A549 (cell line): ENCODE measurements at regions not wholly inside any gene's neighbourhood (a gene's known extent, or its start where the extent isn't known, plus 50 kb on each side); places are given as distances from the start of the nearest gene placed in this dataset.

ENCODE experiments used
- ATAC-seq, 2 experiments: fragments of 200-7000 bp in 1 of 2; fragments of >200 bp in 1 of 2; cut with Nextera tagmentation in 1 of 2; cut with Tn5 transposase in 1 of 2; 3 replicates each; pipeline versions ENCODE4 v1.8.0 to v1.9.1; 2018 to 2020; ENCODE audit warnings: mild to moderate bottlenecking in 1 of 2, moderate library complexity in 1 of 2
- CTCF ChIA-PET: fragments of 300-600 bp; sonication (Branson Sonifier 250); formaldehyde crosslinking; extraction: SDS; loops from one replicate; lab custom pipeline; 2021; ENCODE audit warnings: antibody characterized with exemption, inconsistent platforms; lab: Yijun Ruan, JAX
- POLR2A ChIA-PET: fragments of 350-600 bp; formaldehyde crosslinking; extraction: SDS; loops from one replicate; lab custom pipeline; 2021; ENCODE audit warnings: antibody characterized with exemption, inconsistent platforms; lab: Yijun Ruan, JAX
- DNase-seq, 2 experiments: peaks; one replicate each; pipeline versions ENCODE4 v3.0.0 to v3.0.0-alpha.2; 2011 to 2016; ENCODE audit warnings: low read depth in 1 of 2, low spot score in 1 of 2
- FAIRE-seq: peaks from 2 replicates; lab custom pipeline; 2011; peaks lifted over from hg19 to GRCh38; lab: Jason Lieb, UNC
- H3K27ac ChIP-seq, 2 experiments: fragments of >200 bp; sonication (Bioruptor Twin); formaldehyde crosslinking; 3 replicates each; pipeline ENCODE4 v1.5.1; 2016 to 2017
- H3K4me1 ChIP-seq: fragments of >200 bp; sonication (Bioruptor Twin); formaldehyde crosslinking; 3 replicates; pipeline ENCODE4 v1.6.1; 2016
- H3K4me2 ChIP-seq: fragments of >200 bp; sonication (Bioruptor Twin); formaldehyde crosslinking; 3 replicates; pipeline ENCODE4 v1.6.1; 2016
- H3K4me3 ChIP-seq: fragments of >200 bp; sonication (Bioruptor Twin); formaldehyde crosslinking; 3 replicates; pipeline ENCODE4 v1.5.1; 2016
- H3K9me3 ChIP-seq: fragments of >200 bp; sonication (Bioruptor Twin); formaldehyde crosslinking; 3 replicates; pipeline ENCODE4 v1.6.1; 2016
- CBX2 ChIP-seq: fragments of 200-600 bp; sonication (generic); IDR thresholded peaks from 2 replicates; pipeline ENCODE4 v1.6.1; 2016; ENCODE audit warnings: low read depth, mild to moderate bottlenecking, borderline replicate concordance
- CBX8 ChIP-seq: fragments of 200-600 bp; sonication (generic); IDR thresholded peaks from 2 replicates; pipeline ENCODE4 v1.6.1; 2016
- CEBPB ChIP-seq, 2 experiments: fragments of >200 bp in 1 of 2; sonication (Bioruptor Twin) in 1 of 2; formaldehyde crosslinking in 1 of 2; IDR thresholded peaks; 2 replicates each; pipeline ENCODE4 v1.6.1; 2012 to 2016
- CHD2 ChIP-seq: fragments of 150-350 bp; IDR thresholded peaks from 2 replicates; pipeline ENCODE4 v1.6.1; 2014; ENCODE audit warnings: low read length; ENCODE audit not compliant: partially characterized antibody
- EHF ChIP-seq: fragments of 250-450 bp; sonication (Bioruptor Pico); IDR thresholded peaks from 2 replicates; pipeline ENCODE4 v1.5.0; 2020; ENCODE audit warnings: mild to moderate bottlenecking
- ESRRA ChIP-seq: fragments of 150-350 bp; IDR thresholded peaks from 2 replicates; pipeline ENCODE4 v1.6.1; 2014; ENCODE audit warnings: mild to moderate bottlenecking, low read length, borderline replicate concordance
- FOSB ChIP-seq: fragments of 250-450 bp; sonication (Bioruptor Pico); IDR thresholded peaks from 2 replicates; pipeline ENCODE4 v1.5.0; 2020; ENCODE audit warnings: mild to moderate bottlenecking, moderate library complexity
- GATA3 ChIP-seq: IDR thresholded peaks from 2 replicates; pipeline ENCODE4 v1.6.1; 2012; ENCODE audit warnings: borderline replicate concordance
- HDAC2 ChIP-seq: fragments of 200-600 bp; sonication (generic); IDR thresholded peaks from 2 replicates; pipeline ENCODE4 v1.6.1; 2016
- HEYL ChIP-seq: fragments of 250-450 bp; sonication (Bioruptor Pico); IDR thresholded peaks from 2 replicates; pipeline ENCODE4 v1.8.0; 2021; ENCODE audit warnings: mild to moderate bottlenecking, moderate library complexity
- HOXA7 ChIP-seq: fragments of 250-450 bp; sonication (Bioruptor Pico); IDR thresholded peaks from 2 replicates; pipeline ENCODE4 v1.5.0; 2020; ENCODE audit warnings: mild to moderate bottlenecking, moderate library complexity
- HOXB13 ChIP-seq: fragments of 250-450 bp; sonication (Bioruptor Pico); IDR thresholded peaks from 2 replicates; pipeline ENCODE4 v1.5.0; 2020; ENCODE audit warnings: low read depth, mild to moderate bottlenecking, moderate library complexity
- JUNB ChIP-seq: fragments of >200 bp; sonication (Bioruptor Twin); formaldehyde crosslinking; IDR thresholded peaks from 2 replicates; pipeline ENCODE4 v1.6.1; 2016
- KDM1A ChIP-seq: fragments of 200-600 bp; sonication (generic); IDR thresholded peaks from 2 replicates; pipeline ENCODE4 v1.6.1; 2016; ENCODE audit warnings: low read depth, mild to moderate bottlenecking
- KDM5A ChIP-seq: fragments of 200-600 bp; sonication (generic); IDR thresholded peaks from 2 replicates; pipeline ENCODE4 v1.6.1; 2016; ENCODE audit warnings: antibody characterized with exemption, mild to moderate bottlenecking
- MYC ChIP-seq: IDR thresholded peaks from 2 replicates; pipeline ENCODE4 v1.6.1; 2012; ENCODE audit warnings: mild to moderate bottlenecking, inconsistent platforms, low read length, improper control_type of control experiment, borderline replicate concordance
- PHF8 ChIP-seq: fragments of 200-600 bp; sonication (generic); IDR thresholded peaks from 2 replicates; pipeline ENCODE4 v1.6.1; 2016; ENCODE audit warnings: low read depth, mild to moderate bottlenecking, antibody characterized with exemption, moderate library complexity, borderline replicate concordance
- POLR2A ChIP-seq: IDR thresholded peaks from 2 replicates; pipeline ENCODE4 v1.6.1; 2012; ENCODE audit warnings: mild to moderate bottlenecking, low read length
- POLR2AphosphoS2 ChIP-seq: conservative IDR thresholded peaks from 2 replicates; pipeline ENCODE4 v1.6.1; 2012; ENCODE audit warnings: low read length, improper control_type of control experiment, inconsistent platforms
- RCOR1 ChIP-seq: fragments of 150-350 bp; IDR thresholded peaks from 2 replicates; pipeline ENCODE4 v1.6.1; 2014; ENCODE audit warnings: antibody characterized with exemption, low read length, low read depth
- RFX5 ChIP-seq: fragments of 450-650 bp; IDR thresholded peaks from 2 replicates; pipeline ENCODE4 v1.7.1; 2014; ENCODE audit warnings: antibody characterized with exemption, mild to moderate bottlenecking, moderate library complexity
- SREBF2 ChIP-seq: fragments of 450-650 bp; IDR thresholded peaks from 2 replicates; pipeline ENCODE4 v1.6.1; 2014; ENCODE audit warnings: mild to moderate bottlenecking, moderate library complexity
- ZC3H11A ChIP-seq: fragments of 450-650 bp; IDR thresholded peaks from 2 replicates; pipeline ENCODE4 v1.6.1; 2014; ENCODE audit warnings: antibody characterized with exemption, mild to moderate bottlenecking
- ZFP36 ChIP-seq: fragments of 450-650 bp; IDR thresholded peaks from 2 replicates; pipeline ENCODE4 v1.6.1; 2014; ENCODE audit warnings: borderline replicate concordance; ENCODE audit not compliant: partially characterized antibody
- ZSCAN20 ChIP-seq: fragments of 250-450 bp; sonication (Bioruptor Pico); IDR thresholded peaks from 2 replicates; pipeline ENCODE4 v1.8.0; 2022; ENCODE audit warnings: mild to moderate bottlenecking, moderate library complexity
- WGBS: methylation state at CpG from one replicate; pipeline ENCODE4 v1.1.6; 2017; ENCODE audit errors: missing lambda C conversion rate; 5-methylcytosine and 5-hydroxymethylcytosine counted together
- TF ChIP-seq, protein P1 (sequence below): fragments of 150-350 bp; IDR thresholded peaks from 2 replicates; pipeline ENCODE4 v1.6.1; 2014; ENCODE audit warnings: low read depth, mild to moderate bottlenecking, low read length
- TF ChIP-seq, protein P2 (sequence below): fragments of 250-450 bp; sonication (Bioruptor Pico); IDR thresholded peaks from 2 replicates; pipeline ENCODE4 v1.5.0; 2021; ENCODE audit warnings: mild to moderate bottlenecking, moderate library complexity, borderline replicate concordance
- TF ChIP-seq, protein P3 (sequence below): fragments of >200 bp; sonication (Bioruptor Twin); formaldehyde crosslinking; IDR thresholded peaks from 2 replicates; pipeline ENCODE4 v1.6.1; 2016
- TF ChIP-seq, protein P4 (sequence below): fragments of >200 bp; sonication (Bioruptor Twin); formaldehyde crosslinking; IDR thresholded peaks from 3 replicates; pipeline ENCODE4 v1.5.1; 2016
- TF ChIP-seq, protein P5 (sequence below): fragments of 200-600 bp; sonication (generic); IDR thresholded peaks from 2 replicates; pipeline ENCODE4 v1.6.1; 2016; ENCODE audit warnings: antibody characterized with exemption, mild to moderate bottlenecking, moderate library complexity

DNA sequence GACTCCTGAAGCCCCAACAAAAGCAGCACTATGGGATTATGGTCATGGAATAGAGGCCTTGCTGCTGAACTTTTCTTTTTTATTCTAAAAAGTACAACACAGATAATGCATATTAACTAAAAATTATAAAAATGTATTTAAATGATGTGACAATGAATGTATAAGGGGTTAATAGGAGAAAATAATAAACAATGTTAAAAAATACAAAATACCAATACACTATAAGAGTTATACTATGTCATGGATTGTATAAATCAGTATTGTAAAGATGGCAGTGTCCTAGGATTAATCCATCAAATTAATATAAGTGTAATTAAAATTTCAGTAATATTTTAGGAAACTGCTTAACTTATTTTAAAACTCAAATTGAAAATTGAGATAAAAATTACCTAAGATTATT lies 58.3 kb upstream of the TOP3B start:
- DNase-seq (no peak), ATAC-seq (no peak), FAIRE-seq (no peak)
- ChIA-PET CTCF (no interaction called here), POLR2A (no interaction called here)
- TF ChIP-seq, protein P1, sequence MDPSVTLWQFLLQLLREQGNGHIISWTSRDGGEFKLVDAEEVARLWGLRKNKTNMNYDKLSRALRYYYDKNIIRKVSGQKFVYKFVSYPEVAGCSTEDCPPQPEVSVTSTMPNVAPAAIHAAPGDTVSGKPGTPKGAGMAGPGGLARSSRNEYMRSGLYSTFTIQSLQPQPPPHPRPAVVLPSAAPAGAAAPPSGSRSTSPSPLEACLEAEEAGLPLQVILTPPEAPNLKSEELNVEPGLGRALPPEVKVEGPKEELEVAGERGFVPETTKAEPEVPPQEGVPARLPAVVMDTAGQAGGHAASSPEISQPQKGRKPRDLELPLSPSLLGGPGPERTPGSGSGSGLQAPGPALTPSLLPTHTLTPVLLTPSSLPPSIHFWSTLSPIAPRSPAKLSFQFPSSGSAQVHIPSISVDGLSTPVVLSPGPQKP, result no peak
- TF ChIP-seq ZC3H11A (no peak), FOSB (CRISPR knock-in tag) (no peak), HOXA7 (CRISPR knock-in tag) (no peak), KDM1A (no peak), CHD2 (no peak), MYC (no peak), HOXB13 (CRISPR knock-in tag) (no peak), RCOR1 (no peak), EHF (CRISPR knock-in tag) (no peak), ZSCAN20 (CRISPR knock-in tag) (no peak), CEBPB (IDR thresholded peaks at IDR 0.05) (no peak), HEYL (CRISPR knock-in tag) (no peak), CBX2 (no peak), JUNB (no peak)
- TF ChIP-seq, protein P2, sequence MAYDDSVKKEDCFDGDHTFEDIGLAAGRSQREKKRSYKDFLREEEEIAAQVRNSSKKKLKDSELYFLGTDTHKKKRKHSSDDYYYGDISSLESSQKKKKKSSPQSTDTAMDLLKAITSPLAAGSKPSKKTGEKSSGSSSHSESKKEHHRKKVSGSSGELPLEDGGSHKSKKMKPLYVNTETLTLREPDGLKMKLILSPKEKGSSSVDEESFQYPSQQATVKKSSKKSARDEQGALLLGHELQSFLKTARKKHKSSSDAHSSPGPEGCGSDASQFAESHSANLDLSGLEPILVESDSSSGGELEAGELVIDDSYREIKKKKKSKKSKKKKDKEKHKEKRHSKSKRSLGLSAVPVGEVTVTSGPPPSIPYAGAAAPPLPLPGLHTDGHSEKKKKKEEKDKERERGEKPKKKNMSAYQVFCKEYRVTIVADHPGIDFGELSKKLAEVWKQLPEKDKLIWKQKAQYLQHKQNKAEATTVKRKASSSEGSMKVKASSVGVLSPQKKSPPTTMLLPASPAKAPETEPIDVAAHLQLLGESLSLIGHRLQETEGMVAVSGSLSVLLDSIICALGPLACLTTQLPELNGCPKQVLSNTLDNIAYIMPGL (CRISPR knock-in tag), result no peak
- TF ChIP-seq, protein P3, sequence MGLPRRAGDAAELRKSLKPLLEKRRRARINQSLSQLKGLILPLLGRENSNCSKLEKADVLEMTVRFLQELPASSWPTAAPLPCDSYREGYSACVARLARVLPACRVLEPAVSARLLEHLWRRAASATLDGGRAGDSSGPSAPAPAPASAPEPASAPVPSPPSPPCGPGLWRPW, result no peak
- H3K9me3 ChIP-seq, result no peaks in the 10 kb centered on the region
- H3K4me3 ChIP-seq, result no peak overlapping the region
- no peaks in the 10 kb centered on the region for H3K4me1 ChIP-seq
- H3K27ac ChIP-seq, result no peak overlapping the region
- no peak overlapping the region for H3K4me2 ChIP-seq

DNA sequence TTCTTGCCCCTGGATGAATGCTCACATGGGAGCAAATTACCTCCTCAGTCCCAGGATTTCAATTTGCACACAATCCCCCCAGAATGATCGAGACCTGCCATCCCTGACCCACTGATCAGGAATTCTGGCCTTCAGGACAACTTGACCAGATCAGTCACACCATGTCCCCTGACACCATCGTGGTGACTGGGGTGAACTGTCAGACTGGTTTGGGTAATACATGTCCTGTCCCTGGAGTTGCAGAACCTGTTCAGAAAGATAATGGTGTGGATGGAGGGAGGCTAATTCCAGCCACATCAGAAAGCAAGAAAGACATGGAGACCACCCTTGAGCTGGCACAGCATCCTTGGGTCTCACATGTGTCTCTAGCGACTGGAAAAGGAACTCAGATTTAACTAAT lies 57.9 kb upstream of the TOP3B start:
- H3K4me3 ChIP-seq, result no peak overlapping the region
- H3K4me2 ChIP-seq, result no peak overlapping the region
- no peak for ATAC-seq
- no peaks in the 10 kb centered on the region for H3K4me1 ChIP-seq
- WGBS, result 67% methylated on average over 1 of the region's 3 CpGs
- CTCF ChIA-PET, result no interaction called here
- H3K9me3 ChIP-seq, result no peaks in the 10 kb centered on the region
- POLR2A ChIA-PET, result no interaction called here
- DNase-seq, result no peak
- H3K27ac ChIP-seq, result no peak overlapping the region
- FAIRE-seq, result no peak
- TF ChIP-seq FOSB (CRISPR knock-in tag), result no peak
- no peak for TF ChIP-seq JUNB
- TF ChIP-seq, protein P4, sequence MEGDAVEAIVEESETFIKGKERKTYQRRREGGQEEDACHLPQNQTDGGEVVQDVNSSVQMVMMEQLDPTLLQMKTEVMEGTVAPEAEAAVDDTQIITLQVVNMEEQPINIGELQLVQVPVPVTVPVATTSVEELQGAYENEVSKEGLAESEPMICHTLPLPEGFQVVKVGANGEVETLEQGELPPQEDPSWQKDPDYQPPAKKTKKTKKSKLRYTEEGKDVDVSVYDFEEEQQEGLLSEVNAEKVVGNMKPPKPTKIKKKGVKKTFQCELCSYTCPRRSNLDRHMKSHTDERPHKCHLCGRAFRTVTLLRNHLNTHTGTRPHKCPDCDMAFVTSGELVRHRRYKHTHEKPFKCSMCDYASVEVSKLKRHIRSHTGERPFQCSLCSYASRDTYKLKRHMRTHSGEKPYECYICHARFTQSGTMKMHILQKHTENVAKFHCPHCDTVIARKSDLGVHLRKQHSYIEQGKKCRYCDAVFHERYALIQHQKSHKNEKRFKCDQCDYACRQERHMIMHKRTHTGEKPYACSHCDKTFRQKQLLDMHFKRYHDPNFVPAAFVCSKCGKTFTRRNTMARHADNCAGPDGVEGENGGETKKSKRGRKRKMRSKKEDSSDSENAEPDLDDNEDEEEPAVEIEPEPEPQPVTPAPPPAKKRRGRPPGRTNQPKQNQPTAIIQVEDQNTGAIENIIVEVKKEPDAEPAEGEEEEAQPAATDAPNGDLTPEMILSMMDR, result no peak
- no peak for TF ChIP-seq HDAC2
- no peak for TF ChIP-seq ZFP36
- TF ChIP-seq CBX8, result no peak
- no peak for TF ChIP-seq SREBF2
- no peak for TF ChIP-seq RFX5
- TF ChIP-seq, protein P5, sequence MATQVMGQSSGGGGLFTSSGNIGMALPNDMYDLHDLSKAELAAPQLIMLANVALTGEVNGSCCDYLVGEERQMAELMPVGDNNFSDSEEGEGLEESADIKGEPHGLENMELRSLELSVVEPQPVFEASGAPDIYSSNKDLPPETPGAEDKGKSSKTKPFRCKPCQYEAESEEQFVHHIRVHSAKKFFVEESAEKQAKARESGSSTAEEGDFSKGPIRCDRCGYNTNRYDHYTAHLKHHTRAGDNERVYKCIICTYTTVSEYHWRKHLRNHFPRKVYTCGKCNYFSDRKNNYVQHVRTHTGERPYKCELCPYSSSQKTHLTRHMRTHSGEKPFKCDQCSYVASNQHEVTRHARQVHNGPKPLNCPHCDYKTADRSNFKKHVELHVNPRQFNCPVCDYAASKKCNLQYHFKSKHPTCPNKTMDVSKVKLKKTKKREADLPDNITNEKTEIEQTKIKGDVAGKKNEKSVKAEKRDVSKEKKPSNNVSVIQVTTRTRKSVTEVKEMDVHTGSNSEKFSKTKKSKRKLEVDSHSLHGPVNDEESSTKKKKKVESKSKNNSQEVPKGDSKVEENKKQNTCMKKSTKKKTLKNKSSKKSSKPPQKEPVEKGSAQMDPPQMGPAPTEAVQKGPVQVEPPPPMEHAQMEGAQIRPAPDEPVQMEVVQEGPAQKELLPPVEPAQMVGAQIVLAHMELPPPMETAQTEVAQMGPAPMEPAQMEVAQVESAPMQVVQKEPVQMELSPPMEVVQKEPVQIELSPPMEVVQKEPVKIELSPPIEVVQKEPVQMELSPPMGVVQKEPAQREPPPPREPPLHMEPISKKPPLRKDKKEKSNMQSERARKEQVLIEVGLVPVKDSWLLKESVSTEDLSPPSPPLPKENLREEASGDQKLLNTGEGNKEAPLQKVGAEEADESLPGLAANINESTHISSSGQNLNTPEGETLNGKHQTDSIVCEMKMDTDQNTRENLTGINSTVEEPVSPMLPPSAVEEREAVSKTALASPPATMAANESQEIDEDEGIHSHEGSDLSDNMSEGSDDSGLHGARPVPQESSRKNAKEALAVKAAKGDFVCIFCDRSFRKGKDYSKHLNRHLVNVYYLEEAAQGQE, result no peak
- TF ChIP-seq PHF8, result no peak
- no peak for TF ChIP-seq GATA3
- no peak for TF ChIP-seq CHD2
- TF ChIP-seq KDM1A, result no peak
- TF ChIP-seq POLR2AphosphoS2, result no peak
- no peak for TF ChIP-seq ESRRA
- no peak for TF ChIP-seq KDM5A
- no peak for TF ChIP-seq POLR2A
